NCI-H128 (cell line): ENCODE measurements at regions not wholly inside any gene's neighbourhood (a gene's known extent, or its start where the extent isn't known, plus 50 kb on each side); places are given as distances from the start of the nearest gene placed in this dataset.

Source experiments
- DNase-seq: peaks from one replicate; lab custom pipeline; 2025; ENCODE audit not compliant: unreplicated experiment; lab: John Stamatoyannopoulos, UW

GRCh38 chr10:9786101-9786500 lies 1231.6 kb upstream of the CELF2 start:
- DNase-seq, result no peak

GRCh38 chr10:9786576-9786975 lies 1231.1 kb upstream of the CELF2 start:
- DNase-seq, result no peak

- DNase-seq, result no peak
Observed at GRCh38 chr10:9789996-9790395, 1227.7 kb upstream of the CELF2 start.

GRCh38 chr10:9792181-9792580 lies 1225.5 kb upstream of the CELF2 start:
- no peak for DNase-seq

- no peak for DNase-seq
Observed at GRCh38 chr10:9796564-9796963, 1221.1 kb upstream of the CELF2 start.

GRCh38 chr10:9800011-9800410 lies 1217.7 kb upstream of the CELF2 start:
- no peak for DNase-seq

GRCh38 chr10:9800571-9800970 lies 1217.1 kb upstream of the CELF2 start:
- DNase-seq, result no peak

GRCh38 chr10:9807846-9808245 lies 1209.8 kb upstream of the CELF2 start:
- DNase-seq, result no peak

GRCh38 chr10:9811601-9812000 lies 1206.1 kb upstream of the CELF2 start:
- no peak for DNase-seq

- no peak for DNase-seq
Observed at GRCh38 chr10:9814285-9814864, 1203.3 kb upstream of the CELF2 start.

- DNase-seq, result no peak
Observed at GRCh38 chr10:9819756-9820494, 1197.7 kb upstream of the CELF2 start.

GRCh38 chr10:9823268-9823930 lies 1194.3 kb upstream of the CELF2 start:
- no peak for DNase-seq

- no peak for DNase-seq
Observed at GRCh38 chr10:9824631-9825071, 1193.0 kb upstream of the CELF2 start.

GRCh38 chr10:9825491-9826018 lies 1192.1 kb upstream of the CELF2 start:
- no peak for DNase-seq

- DNase-seq, result no peak
Observed at GRCh38 chr10:9828110-9828509, 1189.6 kb upstream of the CELF2 start.

- peak; percentile 12 for DNase-seq
Observed at GRCh38 chr10:9833942-9834341, 1183.7 kb upstream of the CELF2 start.

GRCh38 chr10:9834434-9834833 lies 1183.2 kb upstream of the CELF2 start:
- DNase-seq, result no peak

GRCh38 chr10:9845075-9845474 lies 1172.6 kb upstream of the CELF2 start:
- DNase-seq, result no peak

- DNase-seq, result no peak
Observed at GRCh38 chr10:9848278-9848677, 1169.4 kb upstream of the CELF2 start.

GRCh38 chr10:9848981-9849380 lies 1168.7 kb upstream of the CELF2 start:
- no peak for DNase-seq

- DNase-seq, result no peak
Observed at GRCh38 chr10:9850415-9850814, 1167.3 kb upstream of the CELF2 start.

GRCh38 chr10:9851808-9852207 lies 1165.9 kb upstream of the CELF2 start:
- DNase-seq, result no peak
